GM18868 (cell line): ENCODE measurements at regions not wholly inside any gene's neighbourhood (a gene's known extent, or its start where the extent isn't known, plus 50 kb on each side); places are given as distances from the start of the nearest gene placed in this dataset.
"Not testable (repeated sequence)": the region's sequence is repeated elsewhere in the genome, so short reads cannot be mapped to it uniquely, and the experiment has no call there.

ENCODE experiments used
- ATAC-seq: cut with Tn5 transposase; IDR thresholded peaks from one replicate; pipeline ENCODE4 v1.9.1; 2021; ENCODE audit warnings: mild to moderate bottlenecking, moderate library complexity; ENCODE audit not compliant: unreplicated experiment

DNA sequence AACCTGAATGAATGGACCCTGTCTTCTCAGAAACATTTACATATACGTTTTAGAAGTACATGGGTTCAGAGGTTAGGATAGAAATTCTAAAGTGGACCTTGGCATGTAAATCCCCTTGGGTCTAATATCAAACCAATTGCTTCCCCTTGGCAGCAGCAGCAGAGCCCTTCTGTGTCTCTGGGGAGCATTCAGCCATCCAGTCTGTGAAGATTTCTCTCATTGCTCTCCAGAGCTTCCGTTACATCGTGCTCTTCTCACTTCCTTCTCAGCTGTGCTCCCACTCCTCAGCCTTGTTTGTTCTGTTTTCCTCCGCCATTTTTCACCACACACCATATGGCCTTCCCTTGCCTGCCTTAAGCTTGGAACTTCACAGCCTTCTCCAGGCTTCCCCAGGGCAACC is 61.5 kb upstream of the ATP1B1 start:
- peak; percentile 48 for ATAC-seq

DNA sequence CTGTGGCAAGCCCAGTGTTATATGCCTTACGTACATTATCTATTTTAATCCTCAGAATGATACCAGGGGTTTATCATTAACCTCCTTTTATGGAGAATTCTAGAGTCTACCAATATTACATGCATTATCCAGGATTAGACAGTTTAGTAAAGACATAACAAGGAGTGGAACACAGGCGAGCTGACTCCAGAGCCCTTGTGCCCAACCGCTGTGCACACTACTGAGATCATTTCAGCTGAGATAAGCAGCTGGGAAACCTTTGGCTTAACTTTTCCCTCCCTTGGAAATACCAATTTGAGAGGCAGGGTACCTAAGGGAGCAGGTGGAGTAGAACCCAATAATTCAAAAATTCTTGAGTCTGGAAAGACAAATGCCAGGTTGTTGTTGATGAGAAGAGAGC is 59.8 kb upstream of the ATP1B1 start:
- ATAC-seq: no peak

DNA sequence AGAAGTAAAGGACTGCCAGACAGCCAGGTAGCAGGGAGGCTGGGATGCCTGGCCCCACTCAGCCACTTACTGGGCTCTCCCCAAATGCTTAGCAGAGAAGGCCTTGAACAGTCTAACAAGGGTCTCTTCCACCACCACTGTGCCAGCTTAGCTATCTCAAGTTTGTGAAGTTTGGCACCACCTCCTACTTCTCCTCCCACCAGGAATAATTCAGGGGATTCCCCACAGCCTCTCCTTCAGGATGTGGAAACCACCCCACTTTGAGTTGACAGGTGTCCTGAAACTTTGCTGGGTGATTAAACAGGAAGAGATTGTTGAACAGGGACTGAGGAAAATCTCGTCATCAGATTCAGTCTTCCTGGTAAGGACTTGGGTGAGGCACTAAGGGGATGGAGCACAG is 59.4 kb upstream of the ATP1B1 start:
- no peak for ATAC-seq

DNA sequence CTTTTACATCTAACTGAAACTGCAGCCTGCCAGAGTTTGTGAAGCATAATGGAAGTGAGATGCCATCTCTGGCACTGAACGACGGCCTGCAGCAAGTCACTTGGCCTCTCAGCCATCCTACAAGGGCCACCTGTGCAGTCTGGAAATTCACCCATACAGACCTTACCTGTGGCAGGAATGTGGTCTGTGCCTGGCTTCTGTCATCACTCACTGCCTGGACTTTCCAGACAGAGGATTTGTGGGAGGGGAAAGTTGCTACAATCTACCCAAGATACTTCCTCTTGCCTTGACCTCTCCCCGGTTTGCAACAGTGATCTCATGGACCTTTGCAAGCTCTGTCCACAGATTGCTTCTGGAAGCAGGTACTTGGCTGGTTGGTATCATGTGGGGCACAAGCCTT is 58.4 kb upstream of the ATP1B1 start:
- ATAC-seq: no peak

DNA sequence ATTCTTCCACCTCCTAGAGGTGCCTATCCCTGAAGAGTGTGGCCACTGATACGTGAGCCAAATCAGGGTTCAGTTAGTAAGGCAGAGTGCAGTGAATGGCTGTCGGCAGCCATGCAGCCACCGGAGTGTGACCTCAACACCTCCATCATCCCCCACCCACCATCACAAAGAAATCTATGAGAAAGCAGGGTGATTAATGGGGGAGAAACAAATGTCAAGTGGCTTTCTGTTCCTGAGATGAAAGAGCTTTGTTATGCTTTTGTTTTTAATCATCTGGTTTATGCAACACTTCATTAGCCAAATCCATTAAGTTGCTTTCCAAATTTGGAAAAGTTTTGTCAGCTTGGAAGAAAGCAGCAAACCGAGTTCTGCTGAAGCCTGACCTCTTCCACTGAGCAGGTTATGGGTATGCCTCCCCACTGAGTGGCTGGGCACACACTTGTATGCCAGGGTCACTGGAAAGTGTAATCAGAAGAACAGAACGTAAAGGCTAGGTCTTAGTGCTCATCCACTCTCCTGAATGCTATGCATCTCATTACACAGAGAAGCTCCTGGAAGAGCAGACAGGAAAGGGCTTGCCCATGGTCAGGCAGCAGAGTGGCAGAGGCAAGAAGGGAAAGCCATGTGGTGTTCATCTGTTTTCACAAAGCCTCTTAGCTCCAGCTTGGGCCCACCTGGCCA is 57.1 kb upstream of the ATP1B1 start:
- ATAC-seq: no peak

DNA sequence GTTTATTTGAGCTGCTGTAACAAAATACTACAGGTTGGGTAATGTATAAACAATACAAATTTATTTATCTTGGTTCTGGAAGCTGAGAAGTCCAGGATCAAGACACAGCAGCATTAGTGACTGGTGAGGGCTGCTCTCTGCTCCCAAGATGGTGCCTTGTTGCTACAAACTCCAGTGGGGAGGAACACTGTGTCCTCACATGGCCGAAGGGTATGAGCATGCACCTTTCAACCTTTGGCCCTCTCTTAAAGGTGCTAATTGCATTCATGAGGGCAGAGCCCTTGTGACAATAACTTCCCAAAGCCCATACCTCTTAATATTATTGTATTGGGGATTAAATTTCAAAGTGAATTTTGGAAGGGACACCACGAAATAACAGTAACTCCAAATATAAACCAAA is 55.3 kb upstream of the ATP1B1 start:
- no peak for ATAC-seq

DNA sequence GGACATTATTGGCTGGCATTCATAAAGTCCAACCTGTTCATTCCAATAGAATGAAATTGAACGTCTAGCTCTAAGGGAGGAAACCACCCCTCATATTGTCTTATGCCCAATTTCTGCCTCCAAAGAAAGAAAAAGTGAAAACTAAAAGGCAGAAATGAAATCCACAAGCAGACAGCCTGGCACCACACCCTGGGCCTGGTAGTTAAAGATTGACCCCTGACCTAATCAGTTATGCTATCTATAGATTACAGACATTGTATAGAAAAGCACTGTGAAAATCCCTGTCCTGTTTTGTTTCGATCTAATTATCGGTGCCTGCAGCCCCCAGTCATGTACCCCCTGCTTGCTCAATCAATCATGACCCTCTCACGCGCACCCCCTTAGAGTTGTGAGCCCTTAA is 54.3 kb upstream of the ATP1B1 start:
- not testable (repeated sequence) for ATAC-seq

DNA sequence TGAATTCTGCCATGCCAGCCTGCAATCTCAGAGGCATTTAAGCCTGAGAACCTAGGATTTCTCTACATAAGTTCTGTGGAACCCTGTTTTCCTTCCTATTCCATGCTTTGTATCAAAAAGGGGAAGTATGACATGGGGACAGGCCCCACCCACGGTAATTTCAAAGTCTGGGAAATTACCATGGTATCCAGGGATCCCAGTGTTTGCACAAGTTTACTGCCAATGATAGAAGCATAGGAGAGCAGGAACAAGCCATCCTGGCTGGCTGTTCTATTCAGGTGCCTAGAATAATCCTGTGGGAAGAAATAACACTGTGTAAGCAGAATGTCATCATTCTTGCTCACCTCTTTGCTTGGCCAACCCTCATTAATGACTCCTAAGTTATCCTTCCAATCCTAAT is 53.8 kb upstream of the ATP1B1 start:
- no peak for ATAC-seq

DNA sequence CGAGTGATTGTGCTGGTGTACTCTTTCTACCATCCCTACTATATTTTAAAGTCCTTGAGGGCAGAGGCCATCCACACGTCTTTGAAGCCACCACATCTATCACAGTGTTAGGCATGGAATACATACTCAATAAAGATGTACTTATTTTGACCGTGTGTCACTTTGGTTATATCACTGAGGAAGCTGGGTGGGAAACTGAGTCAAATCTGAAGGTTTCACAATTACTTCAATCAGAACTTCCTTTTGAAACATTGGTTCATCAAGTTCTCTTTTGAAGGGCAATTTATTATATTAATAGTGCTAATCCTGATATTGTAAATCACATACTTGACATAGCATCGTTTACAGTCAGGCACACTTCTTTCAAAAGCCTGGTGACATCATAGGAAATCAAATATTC is 53.3 kb upstream of the ATP1B1 start:
- no peak for ATAC-seq
